Neural progenitor cell (in vitro differentiated cells): ENCODE measurements at regions not wholly inside any gene's neighbourhood (a gene's known extent, or its start where the extent isn't known, plus 50 kb on each side); places are given as distances from the start of the nearest gene placed in this dataset.
"Not testable (repeated sequence)": the region's sequence is repeated elsewhere in the genome, so short reads cannot be mapped to it uniquely, and the experiment has no call there.

Experiments used
- DNase-seq: peaks from one replicate; pipeline ENCODE4 v3.0.0-alpha.2; 2016; ENCODE audit warnings: low spot score
- H2AFZ ChIP-seq: fragments of 200-600 bp; sonication (generic); replicated peaks from 2 replicates; pipeline ENCODE4 v1.6.1; 2016; ENCODE audit warnings: antibody characterized with exemption
- H3F3A ChIP-seq: fragments of 200-600 bp; sonication (generic); 2 replicates; pipeline ENCODE4 v1.6.1; 2016; ENCODE audit warnings: antibody characterized with exemption, low read depth
- H3K27ac ChIP-seq: fragments of 200-600 bp; sonication (generic); 2 replicates; pipeline ENCODE4 v1.5.1; 2016; ENCODE audit warnings: mild to moderate bottlenecking
- H3K27me3 ChIP-seq: fragments of 200-600 bp; sonication (generic); 2 replicates; pipeline ENCODE4 v1.6.1; 2016; ENCODE audit warnings: mild to moderate bottlenecking, moderate library complexity
- H3K36me3 ChIP-seq: fragments of 200-600 bp; sonication (generic); 2 replicates; pipeline ENCODE4 v1.5.1; 2016
- H3K4me1 ChIP-seq: fragments of 200-600 bp; sonication (generic); 2 replicates; pipeline ENCODE4 v1.6.1; 2016; ENCODE audit warnings: mixed run types
- H3K4me2 ChIP-seq: fragments of 200-600 bp; sonication (generic); 2 replicates; pipeline ENCODE4 v1.6.1; 2016
- H3K4me3 ChIP-seq: fragments of 200-600 bp; sonication (generic); 2 replicates; pipeline ENCODE4 v1.5.1; 2016
- H3K79me2 ChIP-seq: fragments of 200-600 bp; sonication (generic); 2 replicates; pipeline ENCODE4 v1.6.1; 2016; ENCODE audit warnings: low read depth
- H3K9ac ChIP-seq: fragments of 200-600 bp; sonication (generic); 2 replicates; pipeline ENCODE4 v1.6.1; 2016
- H3K9me3 ChIP-seq: fragments of 200-600 bp; sonication (generic); 2 replicates; pipeline ENCODE4 v1.5.1; 2016; ENCODE audit warnings: low read depth
- H4K20me1 ChIP-seq: fragments of 200-600 bp; sonication (generic); 2 replicates; pipeline ENCODE4 v1.6.1; 2016; ENCODE audit warnings: low read depth
- H3K27ac Mint-ChIP-seq: 3 replicates; pipeline ENCODE4 v1.8.0; 2021; ENCODE audit warnings: mixed read lengths
- H3K27me3 Mint-ChIP-seq: 2 replicates; pipeline ENCODE4 v1.8.0; 2022; ENCODE audit warnings: low read depth, mild to moderate bottlenecking, inconsistent platforms, moderate library complexity, mixed read lengths; ENCODE audit not compliant: insufficient read depth
- H3K36me3 Mint-ChIP-seq: 3 replicates; pipeline ENCODE4 v1.8.0; 2021; ENCODE audit warnings: mixed read lengths
- H3K4me1 Mint-ChIP-seq: 3 replicates; pipeline ENCODE4 v1.8.0; 2021; ENCODE audit warnings: mixed read lengths
- H3K4me3 Mint-ChIP-seq: 3 replicates; pipeline ENCODE4 v1.8.0; 2021; ENCODE audit warnings: mild to moderate bottlenecking, moderate library complexity, mixed read lengths
- H3K9me3 Mint-ChIP-seq: 3 replicates; pipeline ENCODE4 v1.8.0; 2020; ENCODE audit warnings: mixed read lengths
- CTCF ChIP-seq: fragments of 200-600 bp; sonication (generic); IDR thresholded peaks from 2 replicates; pipeline ENCODE4 v1.5.1; 2017; ENCODE audit warnings: antibody characterized with exemption, mild to moderate bottlenecking
- EZH2 ChIP-seq: fragments of 200-600 bp; sonication (generic); IDR thresholded peaks from 2 replicates; pipeline ENCODE4 v1.6.1; 2017; ENCODE audit warnings: antibody characterized with exemption, mild to moderate bottlenecking, moderate library complexity
- EZH2phosphoT487 ChIP-seq: fragments of 200-600 bp; sonication (generic); IDR thresholded peaks from 2 replicates; pipeline ENCODE4 v1.6.1; 2017; ENCODE audit warnings: antibody characterized with exemption

GRCh38 chr6:54533567-54533966 is 225.3 kb downstream of the TINAG start:
- DNase-seq = no peak
- no peaks in the 10 kb centered on the region for H3F3A ChIP-seq
- peak overlapping the region; percentile 20 for H2AFZ ChIP-seq
- Mint-ChIP-seq H3K9me3 (no peaks in the 10 kb centered on the region), H3K4me1 (no peaks in the 10 kb centered on the region), H3K36me3 (no peaks in the 10 kb centered on the region), H3K27ac (no peak overlapping the region), H3K27me3 (peaks cover under 1% of the 10 kb centered on the region), H3K4me3 (no peak overlapping the region)
- H3K27me3 ChIP-seq = no peaks in the 10 kb centered on the region
- no peaks in the 10 kb centered on the region for H3K4me1 ChIP-seq
- H4K20me1 ChIP-seq = no peaks in the 10 kb centered on the region
- TF ChIP-seq EZH2phosphoT487 (no peak), CTCF (no peak)
- no peaks in the 10 kb centered on the region for H3K36me3 ChIP-seq
- no peaks in the 10 kb centered on the region for H3K9me3 ChIP-seq
- H3K9ac ChIP-seq = no peak overlapping the region
- no peak overlapping the region for H3K4me2 ChIP-seq
- no peak overlapping the region for H3K4me3 ChIP-seq
- H3K79me2 ChIP-seq = no peaks in the 10 kb centered on the region
- H3K27ac ChIP-seq = no peak overlapping the region

GRCh38 chr6:54535568-54535967 is 227.3 kb downstream of the TINAG start:
- H3K27me3 Mint-ChIP-seq = no peaks in the 10 kb centered on the region
- Histone ChIP-seq H4K20me1 (no peaks in the 10 kb centered on the region), H3K4me3 (no peak overlapping the region), H2AFZ (no peak overlapping the region), H3F3A (no peaks in the 10 kb centered on the region), H3K36me3 (no peaks in the 10 kb centered on the region), H3K9me3 (no peaks in the 10 kb centered on the region), H3K9ac (no peak overlapping the region), H3K27me3 (no peaks in the 10 kb centered on the region), H3K79me2 (no peaks in the 10 kb centered on the region), H3K4me1 (no peaks in the 10 kb centered on the region), H3K27ac (no peak overlapping the region), H3K4me2 (no peak overlapping the region)
- TF ChIP-seq EZH2phosphoT487 (no peak), EZH2 (no peak), CTCF (no peak)
- H3K27ac Mint-ChIP-seq = no peak overlapping the region
- no peak for DNase-seq
- H3K36me3 Mint-ChIP-seq = no peaks in the 10 kb centered on the region
- H3K4me1 Mint-ChIP-seq = no peaks in the 10 kb centered on the region
- no peak overlapping the region for H3K4me3 Mint-ChIP-seq
- H3K9me3 Mint-ChIP-seq = no peaks in the 10 kb centered on the region

- no peaks in the 10 kb centered on the region for H3K9me3 Mint-ChIP-seq
- H3K27ac ChIP-seq = no peak overlapping the region
- H3K4me1 ChIP-seq = no peaks in the 10 kb centered on the region
- H3K36me3 ChIP-seq = no peaks in the 10 kb centered on the region
- no peak overlapping the region for H3K4me3 Mint-ChIP-seq
- no peaks in the 10 kb centered on the region for H3F3A ChIP-seq
- TF ChIP-seq EZH2phosphoT487 (no peak), CTCF (no peak), EZH2 (no peak)
- no peaks in the 10 kb centered on the region for H3K4me1 Mint-ChIP-seq
- H3K27me3 Mint-ChIP-seq = no peaks in the 10 kb centered on the region
- no peak overlapping the region for H2AFZ ChIP-seq
- H3K36me3 Mint-ChIP-seq = no peaks in the 10 kb centered on the region
- H4K20me1 ChIP-seq = no peaks in the 10 kb centered on the region
- no peaks in the 10 kb centered on the region for H3K9me3 ChIP-seq
- H3K79me2 ChIP-seq = no peaks in the 10 kb centered on the region
- no peak overlapping the region for H3K27ac Mint-ChIP-seq
- H3K4me3 ChIP-seq = no peak overlapping the region
- H3K9ac ChIP-seq = no peak overlapping the region
- H3K27me3 ChIP-seq = no peaks in the 10 kb centered on the region
- DNase-seq = no peak
- H3K4me2 ChIP-seq = no peak overlapping the region
Measured at GRCh38 chr6:54541541-54541940, 233.3 kb downstream of the TINAG start.

DNA sequence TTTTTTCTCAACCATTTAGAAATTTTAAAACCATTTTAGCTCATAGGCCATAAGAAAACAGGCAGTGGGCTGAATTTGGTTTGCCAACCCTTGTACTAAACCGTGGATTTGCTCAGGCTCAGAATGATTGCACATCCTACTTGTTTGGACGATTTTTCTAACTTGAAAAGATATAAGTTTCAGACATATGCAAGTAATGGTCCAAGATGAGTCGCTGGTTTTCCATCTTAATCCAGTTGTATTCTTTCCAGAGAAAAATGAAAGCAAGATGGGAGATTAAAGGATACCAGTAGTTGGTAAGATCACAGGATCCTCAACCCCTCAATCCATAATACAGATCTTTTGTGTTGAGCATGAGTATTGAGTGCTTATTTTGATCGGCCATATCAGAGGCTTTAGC is 250.9 kb downstream of the TINAG start:
- H3K27ac ChIP-seq = no peak overlapping the region
- H3F3A ChIP-seq = no peaks in the 10 kb centered on the region
- Mint-ChIP-seq H3K27ac (no peak overlapping the region), H3K27me3 (no peaks in the 10 kb centered on the region), H3K4me3 (no peak overlapping the region), H3K9me3 (peaks cover 16% of the 10 kb centered on the region), H3K4me1 (no peaks in the 10 kb centered on the region), H3K36me3 (no peaks in the 10 kb centered on the region)
- H3K9ac ChIP-seq = no peak overlapping the region
- H3K79me2 ChIP-seq = no peaks in the 10 kb centered on the region
- no peaks in the 10 kb centered on the region for H3K27me3 ChIP-seq
- H3K9me3 ChIP-seq = no peaks in the 10 kb centered on the region
- H4K20me1 ChIP-seq = no peaks in the 10 kb centered on the region
- H2AFZ ChIP-seq = peak overlapping the region; percentile 23
- DNase-seq = no peak
- no peak overlapping the region for H3K4me2 ChIP-seq
- TF ChIP-seq EZH2 (no peak), EZH2phosphoT487 (no peak), CTCF (no peak)
- H3K4me3 ChIP-seq = no peak overlapping the region
- no peaks in the 10 kb centered on the region for H3K4me1 ChIP-seq
- H3K36me3 ChIP-seq = no peaks in the 10 kb centered on the region

DNA sequence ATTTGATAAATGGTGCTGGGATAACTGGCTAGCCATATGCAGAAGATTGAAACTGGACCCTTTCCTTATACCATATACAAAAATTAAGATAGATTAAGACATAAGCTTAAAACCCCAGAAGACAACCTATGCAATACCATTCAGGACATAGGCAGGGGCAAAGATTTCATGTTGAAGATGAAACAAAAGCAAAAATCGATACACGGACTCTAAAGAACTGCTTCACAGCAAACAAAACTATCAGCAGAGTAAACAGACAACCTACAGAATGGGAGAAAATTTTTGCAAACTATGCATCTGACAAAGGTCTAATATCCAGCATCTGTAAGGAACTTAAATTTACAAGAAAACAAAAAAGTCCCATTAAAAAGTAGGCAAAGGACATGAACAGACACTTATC is 255.9 kb downstream of the TINAG start:
- not testable (repeated sequence) for H3K4me1 ChIP-seq, H3K4me3 Mint-ChIP-seq
- peaks cover 17% of the 10 kb centered on the region for H3K9me3 Mint-ChIP-seq

More for the DNA sequence above, 255.9 kb downstream of the TINAG start:
- H4K20me1 ChIP-seq, H3K4me1 Mint-ChIP-seq, H3K4me2 ChIP-seq, H3K36me3 Mint-ChIP-seq, H3F3A ChIP-seq, H3K27ac Mint-ChIP-seq, H3K9me3 ChIP-seq, H3K36me3 ChIP-seq, H3K27ac ChIP-seq, H2AFZ ChIP-seq, DNase-seq, H3K27me3 ChIP-seq, H3K79me2 ChIP-seq, H3K9ac ChIP-seq, H3K27me3 Mint-ChIP-seq, H3K4me3 ChIP-seq: not testable (repeated sequence)
